ENCODE measurements at regions not wholly inside any gene's neighbourhood (a gene's known extent, or its start where the extent isn't known, plus 50 kb on each side); places are given as distances from the start of the nearest gene placed in this dataset.

DNA sequence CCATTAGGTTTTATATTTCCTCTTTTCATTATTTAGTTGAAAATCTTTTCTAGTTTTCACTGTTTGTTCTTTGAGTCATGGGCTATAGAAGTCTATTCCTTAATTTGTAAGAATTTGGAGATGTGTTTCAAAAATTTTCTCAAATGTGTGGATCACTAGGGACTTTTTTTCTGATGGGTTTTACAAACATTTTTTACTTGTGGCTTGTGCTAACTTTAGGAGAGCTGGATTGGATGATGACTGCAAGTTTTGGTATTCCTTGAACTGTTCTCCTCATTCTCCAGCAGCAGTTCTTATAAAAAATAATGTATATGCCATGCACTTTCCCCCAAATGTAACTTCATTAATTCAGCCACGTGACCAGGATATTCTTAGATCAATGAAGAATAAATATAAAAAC lies 94.7 kb upstream of the CWC22 start:
- Histone ChIP-seq H3K9me3 (ENCODE audit: insufficient read depth, low read depth) (no peaks in the 10 kb centered on the region), H3K36me3 (ENCODE audit: low read depth) (no peaks in the 10 kb centered on the region), H3K9me2 (ENCODE audit: insufficient read depth) (no peaks in the 10 kb centered on the region), H3K4me3 (no peak overlapping the region), H3F3A (ENCODE audit: insufficient read depth, low read depth) (no peaks in the 10 kb centered on the region), H3K27ac (no peak overlapping the region), H3K27me3 (ENCODE audit: insufficient read depth, low read depth) (no peaks in the 10 kb centered on the region), H2AFZ (no peak overlapping the region), H4K20me1 (ENCODE audit: insufficient read depth) (no peaks in the 10 kb centered on the region), H3K4me2 (no peak overlapping the region), H3K79me2 (ENCODE audit: low read depth) (no peaks in the 10 kb centered on the region), H3K4me1 (replicated peaks; ENCODE audit: insufficient read depth) (no peaks in the 10 kb centered on the region)
- BruUV-seq (replicated peaks): no TSS peak
- no peak for DNase-seq
- intact Hi-C loops (cut with micrococcal nuclease; ENCODE audit: unreplicated experiment): no loop called here
- TF ChIP-seq CTCF (conservative IDR thresholded peaks at IDR 0.05): no peak
- no peak for TF ChIP-seq EZH2 (IDR thresholded peaks at IDR 0.05; ENCODE audit: low read depth)
- POLR2A ChIA-PET (ENCODE audit: unreplicated experiment): no interaction called here
- CTCF ChIA-PET: no interaction called here

DNA sequence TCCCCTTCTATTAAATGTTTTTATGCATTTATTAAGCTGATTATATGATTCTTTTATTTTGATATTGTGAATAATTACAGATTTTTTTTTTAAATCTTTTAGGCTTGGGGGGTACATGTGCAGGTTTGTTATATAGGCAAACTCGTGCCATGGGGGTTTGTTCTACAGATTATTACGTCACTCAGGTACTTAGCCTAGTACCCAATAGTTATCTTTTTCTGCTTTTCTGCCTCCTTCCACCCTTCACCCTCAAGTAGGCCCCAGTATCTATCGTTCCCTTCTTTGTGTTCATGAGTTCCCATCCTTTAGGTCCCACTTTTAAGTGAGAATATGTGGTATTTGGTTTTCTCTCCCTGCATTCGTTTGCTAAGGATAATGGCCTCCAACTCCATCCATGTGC lies 92.2 kb upstream of the CWC22 start:
- ChIA-PET POLR2A (ENCODE audit: unreplicated experiment) (no interaction called here), CTCF (no interaction called here)
- no peaks in the 10 kb centered on the region for H3K27me3 ChIP-seq (ENCODE audit: insufficient read depth, low read depth)
- no peak overlapping the region for H2AFZ ChIP-seq
- TF ChIP-seq EZH2 (IDR thresholded peaks at IDR 0.05; ENCODE audit: low read depth): no peak
- no peak for TF ChIP-seq CTCF (conservative IDR thresholded peaks at IDR 0.05)
- no peaks in the 10 kb centered on the region for H4K20me1 ChIP-seq (ENCODE audit: insufficient read depth)
- H3K36me3 ChIP-seq (ENCODE audit: low read depth): no peaks in the 10 kb centered on the region
- no peak overlapping the region for H3K4me2 ChIP-seq
- intact Hi-C loops (cut with micrococcal nuclease; ENCODE audit: unreplicated experiment): no loop called here
- DNase-seq: no peak
- no peaks in the 10 kb centered on the region for H3K9me3 ChIP-seq (ENCODE audit: insufficient read depth, low read depth)
- no peak overlapping the region for H3K4me3 ChIP-seq
- 0 out of 2 replicates have a peak, but pooled peaks cover 3% of the 10 kb centered on the region for H3K9me2 ChIP-seq (ENCODE audit: insufficient read depth)
- H3K79me2 ChIP-seq (ENCODE audit: low read depth): no peaks in the 10 kb centered on the region
- H3K27ac ChIP-seq: no peak overlapping the region
- BruUV-seq (replicated peaks): no TSS peak
- H3F3A ChIP-seq (ENCODE audit: insufficient read depth, low read depth): no peaks in the 10 kb centered on the region
- H3K4me1 ChIP-seq (replicated peaks; ENCODE audit: insufficient read depth): no peaks in the 10 kb centered on the region

DNA sequence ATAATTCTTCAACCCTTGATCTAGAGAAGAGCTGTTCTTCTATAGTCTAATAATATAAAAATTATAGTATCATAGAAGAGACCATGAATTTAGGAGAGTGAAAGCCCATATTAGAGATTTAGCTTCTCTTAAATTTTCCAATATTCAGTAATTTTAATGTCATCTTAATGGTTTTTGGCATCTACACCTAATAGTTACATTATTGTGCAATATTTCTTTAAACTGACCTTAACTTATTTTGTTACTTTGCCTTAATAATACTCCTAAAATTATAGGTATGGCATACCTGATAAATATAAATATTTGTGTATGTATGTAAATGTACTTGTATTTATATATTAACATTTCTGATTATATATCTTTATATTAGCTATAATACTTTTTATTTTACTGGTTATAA lies 78.0 kb upstream of the CWC22 start:
- Histone ChIP-seq H3K36me3 (ENCODE audit: low read depth) (no peaks in the 10 kb centered on the region), H3K4me3 (no peak overlapping the region), H3K27ac (no peak overlapping the region), H3K9me2 (ENCODE audit: insufficient read depth) (no peaks in the 10 kb centered on the region), H4K20me1 (ENCODE audit: insufficient read depth) (no peaks in the 10 kb centered on the region), H3K4me2 (no peak overlapping the region), H3K9me3 (ENCODE audit: insufficient read depth, low read depth) (no peaks in the 10 kb centered on the region; the same call in 1 of the 2 replicates), H3K27me3 (ENCODE audit: insufficient read depth, low read depth) (no peaks in the 10 kb centered on the region), H3K79me2 (ENCODE audit: low read depth) (no peaks in the 10 kb centered on the region), H3F3A (ENCODE audit: insufficient read depth, low read depth) (no peaks in the 10 kb centered on the region), H2AFZ (no peak overlapping the region), H3K4me1 (replicated peaks; ENCODE audit: insufficient read depth) (no peaks in the 10 kb centered on the region)
- ChIA-PET CTCF (no interaction called here), POLR2A (ENCODE audit: unreplicated experiment) (no interaction called here)
- no peak for DNase-seq
- BruUV-seq (replicated peaks): no TSS peak
- intact Hi-C loops (cut with micrococcal nuclease; ENCODE audit: unreplicated experiment): no loop called here
- TF ChIP-seq CTCF (conservative IDR thresholded peaks at IDR 0.05) (no peak), EZH2 (IDR thresholded peaks at IDR 0.05; ENCODE audit: low read depth) (no peak)
